Motor neuron (in vitro differentiated cells): ENCODE measurements at regions not wholly inside any gene's neighbourhood (a gene's known extent, or its start where the extent isn't known, plus 50 kb on each side); places are given as distances from the start of the nearest gene placed in this dataset.
"Not testable (repeated sequence)": the region's sequence is repeated elsewhere in the genome, so short reads cannot be mapped to it uniquely, and the experiment has no call there.

Source experiments
- ATAC-seq, 8 experiments: fragments of 200-7000 bp; cut with Tn5 transposase; replicated peaks in 6 of 8; 2 replicates each; pipeline ENCODE4 v1.8.0; 2021; ENCODE audit warnings: mild to moderate bottlenecking in 8 of 8, moderate library complexity in 8 of 8
- H3K27ac ChIP-seq, 2 donors: fragments of 250-450 bp; sonication (Bioruptor Pico); 2 replicates each; pipeline ENCODE4 v1.9.0; 2021; ENCODE audit warnings: antibody characterized with exemption in 2 of 2, mild to moderate bottlenecking in 2 of 2, moderate library complexity in 1 of 2
- H3K4me1 ChIP-seq, 2 donors: fragments of 250-450 bp; sonication (Bioruptor Pico); replicated peaks in 1 of 2; 2 replicates each; pipeline ENCODE4 v1.6.1; 2021; ENCODE audit warnings: antibody characterized with exemption in 2 of 2, mild to moderate bottlenecking in 2 of 2, moderate library complexity in 1 of 2
- H3K4me3 ChIP-seq, 5 donors: fragments of 250-450 bp; sonication (Bioruptor Pico); 2 replicates each; pipeline ENCODE4 v1.9.0; 2021; ENCODE audit warnings: antibody characterized with exemption in 5 of 5, mild to moderate bottlenecking in 5 of 5, moderate library complexity in 4 of 5
- WGBS, 10 experiments: fragments of 450-650 bp; shearing (Covaris generic); methylation state at CpG; one replicate each; pipeline ENCODE4 v1.0.0; 2022; 5-methylcytosine and 5-hydroxymethylcytosine counted together
- in situ Hi-C, 9 experiments: fragments of 400-800 bp; cut with MboI; loops; one replicate each; pipeline ENCODE4 v1.15.0; 2021; ENCODE audit warnings: low sequenced_read_pairs in 9 of 9, low pct_unique_long_range_greater_than_20kb in 2 of 9; ENCODE audit not compliant: unreplicated experiment in 9 of 9

GRCh38 chr2:48233005-48233404, 81.5 kb upstream of the FOXN2 start:
- in situ Hi-C loops = no loop called here
- Histone ChIP-seq H3K27ac (no peak overlapping the region), H3K4me1 (peaks cover 5 to 12% of the 10 kb centered on the region in 2 donors), H3K4me3 (no peak overlapping the region)
- 80 to 100% (median 100%) methylated on average over 1 of the region's 1 CpG; no CpG with 5 or more reads in 5 of the 10 experiments for WGBS, 10 experiments
- no peak for ATAC-seq

- in situ Hi-C loops, ATAC-seq, H3K27ac ChIP-seq, H3K4me3 ChIP-seq: not testable (repeated sequence)
- peaks cover 5 to 12% of the 10 kb centered on the region in 2 donors for H3K4me1 ChIP-seq
- 94% methylated on average over 2 of the region's 5 CpGs; no CpG with 5 or more reads in 9 of the 10 experiments for WGBS, 10 experiments
Measured at GRCh38 chr2:48233824-48234223, 80.7 kb upstream of the FOXN2 start.

DNA sequence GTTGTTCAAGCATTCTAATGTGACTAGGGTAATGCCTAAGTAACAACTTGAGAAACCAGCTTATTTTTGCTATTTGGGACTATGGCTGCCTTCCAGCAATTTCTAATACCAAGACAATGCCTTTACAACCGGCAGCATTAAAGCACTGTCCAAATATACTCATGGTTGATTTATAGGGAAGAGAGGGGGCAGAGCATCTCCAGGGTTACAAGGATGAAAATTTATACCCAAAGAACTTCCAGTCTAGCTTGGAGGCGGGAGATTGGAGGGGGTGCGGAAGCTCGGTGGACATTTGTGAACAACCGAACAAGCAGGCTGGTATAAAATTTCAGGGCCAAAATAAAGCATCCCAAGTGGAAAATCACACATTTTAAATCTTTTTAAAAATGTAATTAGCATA, 79.4 kb upstream of the FOXN2 start:
- Histone ChIP-seq H3K4me1 (peaks cover 5 to 12% of the 10 kb centered on the region in 2 donors), H3K4me3 (no peak overlapping the region), H3K27ac (no peak overlapping the region)
- peak in 5 of 8 experiments; percentile 26 to 95 (median 45) for ATAC-seq
- WGBS, 10 experiments = 36 to 93% (median 72%) methylated on average over 3 to 5 of the region's 5 CpGs; no CpG with 5 or more reads in 3 of the 10 experiments
- in situ Hi-C loops = no loop called here

- in situ Hi-C loops = no loop called here
- no peak for ATAC-seq
- 69 to 100% (median 82%) methylated on average over 2 to 4 of the region's 4 CpGs; no CpG with 5 or more reads in 3 of the 10 experiments for WGBS, 10 experiments
- Histone ChIP-seq H3K27ac (no peak overlapping the region), H3K4me3 (no peak overlapping the region), H3K4me1 (peaks cover 5 to 12% of the 10 kb centered on the region in 2 donors)
Measured at GRCh38 chr2:48238381-48238780, 76.1 kb upstream of the FOXN2 start.

- 67 to 96% (median 88%) methylated on average over 2 to 9 of the region's 9 CpGs; no CpG with 5 or more reads in 1 of the 10 experiments for WGBS, 10 experiments
- no peak for ATAC-seq
- in situ Hi-C loops = no loop called here
- H3K4me1 ChIP-seq = no peaks in the 10 kb centered on the region
- H3K27ac ChIP-seq = no peak overlapping the region
- H3K4me3 ChIP-seq = no peak overlapping the region
Measured at GRCh38 chr2:48240912-48241311, 73.6 kb upstream of the FOXN2 start.

GRCh38 chr2:48247206-48247605, 67.3 kb upstream of the FOXN2 start:
- peaks cover 0 to 4% of the 10 kb centered on the region in 2 donors for H3K4me1 ChIP-seq
- ATAC-seq = no peak
- WGBS, 10 experiments = 50 to 100% (median 93%) methylated on average over 1 to 2 of the region's 5 CpGs; no CpG with 5 or more reads in 1 of the 10 experiments
- in situ Hi-C loops = no loop called here
- no peak overlapping the region for H3K27ac ChIP-seq
- no peak overlapping the region for H3K4me3 ChIP-seq

DNA sequence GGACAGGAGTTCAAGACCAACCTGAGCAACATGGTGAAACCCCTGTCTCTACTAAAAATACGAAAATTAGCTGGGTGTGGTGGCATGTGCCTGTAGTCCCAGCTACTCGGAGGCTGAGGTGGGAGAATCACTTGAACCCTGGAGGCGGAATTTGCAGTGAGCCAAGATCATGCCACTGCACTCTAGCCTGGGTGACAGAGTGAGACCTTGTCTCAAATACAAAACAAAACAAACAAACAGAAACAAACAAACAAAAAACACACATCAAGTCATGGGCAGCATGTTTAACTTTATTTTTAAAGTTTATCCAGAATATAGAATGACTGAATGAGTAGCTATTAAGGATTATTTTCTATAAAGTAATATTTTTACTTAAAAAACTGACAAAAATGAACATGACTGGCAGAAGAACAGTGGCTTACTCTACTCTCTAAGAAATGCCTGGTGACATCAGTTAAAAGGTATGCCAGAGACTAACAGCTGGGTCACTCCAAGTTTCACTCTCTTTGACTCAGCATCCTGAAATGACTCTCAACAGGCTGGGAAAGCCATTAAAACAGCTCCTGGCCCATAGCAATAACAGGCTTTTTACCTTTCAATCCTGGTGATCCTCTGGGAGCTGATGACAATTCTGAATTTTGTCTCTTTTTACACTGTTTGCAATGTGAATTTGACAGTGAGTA, 66.1 kb upstream of the FOXN2 start:
- WGBS, 10 experiments = 57 to 100% (median 79%) methylated on average over 2 to 3 of the region's 3 CpGs; no CpG with 5 or more reads in 2 of the 10 experiments
- Histone ChIP-seq H3K27ac (no peak overlapping the region), H3K4me3 (no peak overlapping the region), H3K4me1 (peaks cover 0 to 4% of the 10 kb centered on the region in 2 donors)
- in situ Hi-C loops = no loop called here
- ATAC-seq = peak; percentile 42 to 99 (median 78)

GRCh38 chr2:48249025-48249424, 65.5 kb upstream of the FOXN2 start:
- peak in 3 of 8 experiments; percentile 13 to 20 (median 15) for ATAC-seq
- in situ Hi-C loops = no loop called here
- 0 to 95% (median 53%) methylated on average over 1 to 2 of the region's 2 CpGs; no CpG with 5 or more reads in 3 of the 10 experiments for WGBS, 10 experiments
- H3K4me3 ChIP-seq = no peak overlapping the region
- peaks cover 0 to 4% of the 10 kb centered on the region in 2 donors for H3K4me1 ChIP-seq
- H3K27ac ChIP-seq = no peak overlapping the region

GRCh38 chr2:48249631-48250473, 64.6 kb upstream of the FOXN2 start:
- Histone ChIP-seq H3K27ac (no peak overlapping the region), H3K4me1 (peaks cover 0 to 4% of the 10 kb centered on the region in 2 donors), H3K4me3 (no peak overlapping the region)
- 15 to 100% (median 75%) methylated on average over 1 to 5 of the region's 5 CpGs; no CpG with 5 or more reads in 1 of the 10 experiments for WGBS, 10 experiments
- peak in 2 of 8 experiments; percentile 25 to 40 for ATAC-seq
- in situ Hi-C loops = no loop called here

DNA sequence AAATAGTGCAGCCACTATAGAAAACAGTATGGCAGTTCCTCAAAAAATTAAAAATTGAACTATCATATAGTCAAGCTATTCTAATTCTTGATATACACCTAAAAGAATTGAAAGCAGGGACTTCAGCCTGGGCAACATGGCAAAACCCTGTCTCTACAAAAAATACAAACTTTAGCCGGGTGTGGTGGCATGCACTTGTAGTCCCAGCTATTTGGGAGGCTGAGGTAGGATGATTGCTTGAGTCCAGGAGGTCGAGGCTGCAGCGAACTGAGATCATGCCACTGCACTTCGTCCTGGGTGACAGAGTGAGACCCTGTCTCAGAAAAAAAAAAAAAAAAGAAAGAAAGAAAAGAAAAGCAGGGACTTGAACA, 64.0 kb upstream of the FOXN2 start:
- Histone ChIP-seq H3K4me3 (no peak overlapping the region), H3K27ac (no peak overlapping the region), H3K4me1 (peaks cover 0 to 4% of the 10 kb centered on the region in 2 donors)
- no peak for ATAC-seq
- WGBS, 10 experiments = 86 to 100% (median 89%) methylated on average over 1 to 4 of the region's 4 CpGs; no CpG with 5 or more reads in 3 of the 10 experiments
- in situ Hi-C loops = no loop called here

DNA sequence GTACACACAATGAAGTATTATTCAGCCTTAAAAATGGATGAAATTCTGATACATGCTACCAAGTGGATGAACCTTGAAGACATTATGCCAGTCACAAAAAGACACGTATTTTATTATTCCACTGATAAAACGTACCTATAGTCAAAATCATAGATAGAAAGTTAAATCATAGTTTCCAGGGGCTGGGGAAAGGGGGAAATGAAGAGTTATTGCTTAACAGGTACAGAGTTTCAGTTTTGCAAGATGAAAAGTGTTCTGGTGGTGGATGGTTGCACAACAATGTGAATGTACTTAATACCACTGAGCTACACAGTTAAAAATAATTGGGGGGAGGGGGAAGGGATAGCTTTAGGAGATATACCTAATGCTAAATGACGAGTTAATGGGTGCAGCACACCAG, 63.5 kb upstream of the FOXN2 start:
- in situ Hi-C loops = no loop called here
- ATAC-seq = no peak
- peaks cover 0 to 4% of the 10 kb centered on the region in 2 donors for H3K4me1 ChIP-seq
- no peak overlapping the region for H3K4me3 ChIP-seq
- H3K27ac ChIP-seq = no peak overlapping the region
- WGBS, 10 experiments = 42 to 100% (median 88%) methylated on average over 1 to 3 of the region's 3 CpGs; no CpG with 5 or more reads in 2 of the 10 experiments

GRCh38 chr2:48251437-48252148, 62.9 kb upstream of the FOXN2 start:
- ATAC-seq = no peak
- in situ Hi-C loops = no loop called here
- 54 to 100% (median 81%) methylated on average over 1 to 3 of the region's 3 CpGs for WGBS, 10 experiments

GRCh38 chr2:48253301-48253700, 61.2 kb upstream of the FOXN2 start:
- no peak for ATAC-seq
- Histone ChIP-seq H3K27ac (no peak overlapping the region), H3K4me1 (peaks cover 0 to 4% of the 10 kb centered on the region in 2 donors), H3K4me3 (no peak overlapping the region)
- 86 to 100% (median 100%) methylated on average over 1 of the region's 1 CpG; no CpG with 5 or more reads in 4 of the 10 experiments for WGBS, 10 experiments
- in situ Hi-C loops = no loop called here

More at GRCh38 chr2:48251437-48252148, 62.9 kb upstream of the FOXN2 start:
- H3K4me3 ChIP-seq = no peak overlapping the region
- no peak overlapping the region for H3K27ac ChIP-seq
- H3K4me1 ChIP-seq = peaks cover 0 to 4% of the 10 kb centered on the region in 2 donors
